ENCODE measurements at regions not wholly inside any gene's neighbourhood (a gene's known extent, or its start where the extent isn't known, plus 50 kb on each side); places are given as distances from the start of the nearest gene placed in this dataset.

DNA sequence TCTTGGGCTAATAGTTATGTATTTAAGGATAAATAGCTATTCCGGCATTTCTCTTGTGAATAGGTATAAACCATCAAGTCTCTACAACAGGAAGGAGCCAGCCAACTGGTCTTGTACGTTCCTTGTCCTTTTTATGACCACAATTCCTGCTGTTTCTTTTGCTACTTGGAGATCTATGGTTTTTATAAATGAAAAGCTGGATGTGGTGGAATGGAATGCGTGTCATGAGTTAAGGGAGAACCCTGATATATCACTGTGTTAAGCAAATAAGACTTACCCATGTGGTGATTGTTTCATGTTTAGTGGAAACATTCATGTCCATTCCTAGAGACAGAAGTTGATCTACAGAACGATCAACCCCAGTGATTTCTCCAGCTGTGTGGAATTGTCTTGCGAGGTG lies 282.1 kb downstream of the RPS6KC1 start:
- TF ChIP-seq POLR2AphosphoS5 (IDR thresholded peaks at IDR 0.05; ENCODE audit: insufficient read depth in 1 of 2, low read depth in 1 of 2) (no peak), POLR2A (IDR thresholded peaks at IDR 0.05) (no peak)
- intact Hi-C loops (cut with DNase I): no loop called here
- Histone ChIP-seq H3K27ac (no peak overlapping the region), H3K36me3 (no peaks in the 10 kb centered on the region), H3K4me1 (no peaks in the 10 kb centered on the region), H3K4me3 (no peak overlapping the region), H3K27me3 (no peaks in the 10 kb centered on the region), H3K9me3 (no peaks in the 10 kb centered on the region)
- DNase-seq (ENCODE audit: extremely low spot score in 2 of 2): no peak

DNA sequence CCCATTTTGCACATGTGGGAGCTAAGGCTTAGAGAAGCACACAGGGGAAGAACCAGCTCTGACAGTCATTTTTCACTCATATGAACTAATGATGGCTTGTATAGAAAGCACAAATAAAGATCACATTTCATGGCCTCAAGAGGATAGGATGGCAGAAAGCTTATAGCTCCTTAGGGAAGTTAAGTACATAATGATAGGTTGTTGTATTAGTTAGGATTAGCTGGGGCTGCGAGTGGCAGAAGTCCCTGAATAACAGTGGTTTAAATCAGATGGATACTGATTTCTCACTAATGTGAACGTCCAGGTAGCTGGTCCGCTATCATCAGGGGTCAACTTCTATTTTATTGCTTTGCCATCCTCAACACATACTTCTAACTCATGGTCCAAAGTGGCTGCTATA lies 284.0 kb downstream of the RPS6KC1 start:
- TF ChIP-seq, protein P1, sequence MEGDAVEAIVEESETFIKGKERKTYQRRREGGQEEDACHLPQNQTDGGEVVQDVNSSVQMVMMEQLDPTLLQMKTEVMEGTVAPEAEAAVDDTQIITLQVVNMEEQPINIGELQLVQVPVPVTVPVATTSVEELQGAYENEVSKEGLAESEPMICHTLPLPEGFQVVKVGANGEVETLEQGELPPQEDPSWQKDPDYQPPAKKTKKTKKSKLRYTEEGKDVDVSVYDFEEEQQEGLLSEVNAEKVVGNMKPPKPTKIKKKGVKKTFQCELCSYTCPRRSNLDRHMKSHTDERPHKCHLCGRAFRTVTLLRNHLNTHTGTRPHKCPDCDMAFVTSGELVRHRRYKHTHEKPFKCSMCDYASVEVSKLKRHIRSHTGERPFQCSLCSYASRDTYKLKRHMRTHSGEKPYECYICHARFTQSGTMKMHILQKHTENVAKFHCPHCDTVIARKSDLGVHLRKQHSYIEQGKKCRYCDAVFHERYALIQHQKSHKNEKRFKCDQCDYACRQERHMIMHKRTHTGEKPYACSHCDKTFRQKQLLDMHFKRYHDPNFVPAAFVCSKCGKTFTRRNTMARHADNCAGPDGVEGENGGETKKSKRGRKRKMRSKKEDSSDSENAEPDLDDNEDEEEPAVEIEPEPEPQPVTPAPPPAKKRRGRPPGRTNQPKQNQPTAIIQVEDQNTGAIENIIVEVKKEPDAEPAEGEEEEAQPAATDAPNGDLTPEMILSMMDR (IDR thresholded peaks at IDR 0.05): no peak
- TF ChIP-seq POLR2AphosphoS5 (IDR thresholded peaks at IDR 0.05; ENCODE audit: insufficient read depth in 1 of 2, low read depth in 1 of 2) (no peak), POLR2A (IDR thresholded peaks at IDR 0.05) (no peak)
- H3K27me3 ChIP-seq: no peaks in the 10 kb centered on the region
- H3K4me1 ChIP-seq: no peaks in the 10 kb centered on the region
- no peaks in the 10 kb centered on the region for H3K9me3 ChIP-seq
- H3K4me3 ChIP-seq: no peak overlapping the region
- intact Hi-C loops (cut with DNase I): no loop called here
- H3K27ac ChIP-seq: no peak overlapping the region
- no peaks in the 10 kb centered on the region for H3K36me3 ChIP-seq
- DNase-seq (ENCODE audit: extremely low spot score in 2 of 2): no peak

DNA sequence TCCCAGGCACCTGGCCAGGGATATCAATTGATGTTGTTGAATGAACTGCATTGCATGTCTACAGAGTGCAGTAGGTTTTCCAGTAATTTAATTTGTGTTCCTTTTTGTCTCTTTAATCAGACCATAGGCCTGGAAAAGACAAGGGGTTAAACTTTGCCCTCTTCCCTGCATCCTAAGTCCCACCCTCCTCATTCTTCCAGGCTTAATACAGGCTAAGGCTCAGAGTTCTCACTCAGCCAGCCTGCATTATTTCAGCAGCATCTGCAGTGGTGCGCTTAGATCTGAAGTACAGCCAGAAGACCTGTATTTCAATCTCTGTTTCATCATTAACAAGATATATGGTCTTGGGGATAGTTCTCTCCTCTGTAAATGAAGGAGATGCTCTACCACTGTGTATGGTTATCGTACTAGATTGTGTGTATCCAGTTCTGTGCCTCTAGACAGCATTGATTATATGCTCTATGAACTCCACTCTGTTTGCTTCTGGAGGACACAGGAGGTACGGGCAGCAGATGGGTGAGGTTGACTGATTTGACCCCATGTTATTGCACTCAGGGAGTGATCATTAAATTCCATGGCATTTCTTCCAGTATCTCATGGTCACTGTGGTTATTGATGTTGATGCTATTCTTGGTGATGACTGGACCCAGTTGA lies 286.1 kb downstream of the RPS6KC1 start:
- DNase-seq (ENCODE audit: extremely low spot score in 2 of 2): no peak
- TF ChIP-seq POLR2AphosphoS5 (IDR thresholded peaks at IDR 0.05; ENCODE audit: insufficient read depth in 1 of 2, low read depth in 1 of 2) (no peak), POLR2A (IDR thresholded peaks at IDR 0.05) (no peak)
- TF ChIP-seq, protein P1 (IDR thresholded peaks at IDR 0.05): no peak

DNA sequence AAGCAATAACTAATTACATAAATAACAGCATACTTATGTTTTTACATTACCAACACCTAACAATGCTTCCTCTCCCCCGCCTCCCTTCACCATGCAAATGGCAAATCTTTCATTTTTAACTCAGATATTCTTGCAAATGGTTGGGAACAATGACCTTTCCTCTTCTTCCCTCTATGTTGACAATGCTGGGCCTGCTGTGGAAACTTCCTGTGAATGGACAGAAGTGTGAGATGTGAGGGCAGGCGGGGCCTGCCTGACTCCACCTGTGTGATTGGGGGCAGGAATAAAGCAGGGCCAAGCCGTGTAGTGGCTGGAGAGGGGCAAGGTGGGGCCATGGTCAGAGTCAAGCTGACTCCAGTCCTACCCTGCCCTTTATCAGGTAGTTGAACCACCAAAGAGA lies 289.6 kb downstream of the RPS6KC1 start:
- H3K27me3 ChIP-seq: no peaks in the 10 kb centered on the region
- TF ChIP-seq POLR2A (IDR thresholded peaks at IDR 0.05) (no peak), POLR2AphosphoS5 (IDR thresholded peaks at IDR 0.05; ENCODE audit: insufficient read depth in 1 of 2, low read depth in 1 of 2) (no peak)
- TF ChIP-seq, protein P1 (IDR thresholded peaks at IDR 0.05): no peak
- H3K36me3 ChIP-seq: no peaks in the 10 kb centered on the region
- intact Hi-C loops (cut with DNase I): no loop called here
- no peak overlapping the region for H3K27ac ChIP-seq
- H3K4me3 ChIP-seq: no peak overlapping the region
- H3K9me3 ChIP-seq: no peaks in the 10 kb centered on the region
- H3K4me1 ChIP-seq: no peaks in the 10 kb centered on the region
- no peak for DNase-seq (ENCODE audit: extremely low spot score in 2 of 2)

More for the DNA sequence above, 286.1 kb downstream of the RPS6KC1 start:
- Histone ChIP-seq H3K4me1 (no peaks in the 10 kb centered on the region), H3K9me3 (no peaks in the 10 kb centered on the region), H3K36me3 (no peaks in the 10 kb centered on the region), H3K27me3 (no peaks in the 10 kb centered on the region), H3K4me3 (no peak overlapping the region), H3K27ac (no peak overlapping the region)
- intact Hi-C loops (cut with DNase I): no loop called here

DNA sequence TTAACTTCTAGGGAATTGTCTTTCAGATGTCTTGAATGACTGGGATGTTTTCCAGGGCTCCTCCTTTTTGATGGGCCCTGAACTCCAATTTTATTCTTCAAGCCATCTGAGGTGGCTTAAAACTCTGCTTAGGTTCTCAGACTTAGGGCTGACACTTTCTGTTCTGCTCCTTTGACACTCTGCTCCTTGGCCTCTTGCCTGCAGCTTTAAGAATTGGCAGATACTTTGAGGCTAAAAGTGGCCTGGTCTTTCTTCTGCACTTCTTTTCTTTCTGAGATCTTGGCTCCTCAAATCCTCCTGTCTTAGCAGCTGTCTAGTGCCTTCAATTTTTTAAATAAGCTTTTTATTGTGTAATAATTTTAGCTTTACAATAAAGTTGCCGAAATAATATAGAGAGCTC lies 294.6 kb downstream of the RPS6KC1 start:
- no peaks in the 10 kb centered on the region for H3K9me3 ChIP-seq
- no peak overlapping the region for H3K4me3 ChIP-seq
- TF ChIP-seq POLR2AphosphoS5 (IDR thresholded peaks at IDR 0.05; ENCODE audit: insufficient read depth in 1 of 2, low read depth in 1 of 2): no peak
- TF ChIP-seq POLR2A (IDR thresholded peaks at IDR 0.05): no peak
- TF ChIP-seq, protein P1 (IDR thresholded peaks at IDR 0.05): no peak
- no peaks in the 10 kb centered on the region for H3K27me3 ChIP-seq
- intact Hi-C loops (cut with DNase I): no loop called here
- H3K36me3 ChIP-seq: no peaks in the 10 kb centered on the region
- no peak overlapping the region for H3K27ac ChIP-seq
- H3K4me1 ChIP-seq: no peaks in the 10 kb centered on the region
- DNase-seq (ENCODE audit: extremely low spot score in 2 of 2): no peak
